Activated effector memory CD4-positive, alpha-beta T cell treated with Interleukin-2 at 50 U/mL for 16 hours (primary cell): ENCODE measurements at regions not wholly inside any gene's neighbourhood (a gene's known extent, or its start where the extent isn't known, plus 50 kb on each side); places are given as distances from the start of the nearest gene placed in this dataset.

ENCODE experiments used
- DNase-seq: peaks from one replicate; pipeline ENCODE4 v3.0.0-alpha.2; 2020

DNA sequence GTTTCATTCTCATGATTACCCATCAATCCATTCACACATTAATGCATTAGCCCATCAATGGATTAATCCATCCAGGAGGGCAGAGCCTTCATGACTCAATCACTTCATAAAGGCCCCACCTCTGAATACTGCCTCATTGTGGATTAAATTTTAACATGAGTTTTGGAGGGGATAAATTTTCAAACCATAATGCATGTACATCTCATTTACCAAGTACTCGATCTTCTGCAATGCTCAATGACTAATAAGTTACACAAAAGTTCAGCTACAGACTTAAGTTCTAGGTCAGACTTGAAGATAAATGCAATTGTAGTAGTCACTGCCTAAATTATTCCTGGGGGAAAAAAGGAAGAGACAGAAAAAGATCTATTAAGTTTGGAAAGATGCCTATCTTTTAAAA, 120.0 kb upstream of the OSR1 start:
- no peak for DNase-seq

DNA sequence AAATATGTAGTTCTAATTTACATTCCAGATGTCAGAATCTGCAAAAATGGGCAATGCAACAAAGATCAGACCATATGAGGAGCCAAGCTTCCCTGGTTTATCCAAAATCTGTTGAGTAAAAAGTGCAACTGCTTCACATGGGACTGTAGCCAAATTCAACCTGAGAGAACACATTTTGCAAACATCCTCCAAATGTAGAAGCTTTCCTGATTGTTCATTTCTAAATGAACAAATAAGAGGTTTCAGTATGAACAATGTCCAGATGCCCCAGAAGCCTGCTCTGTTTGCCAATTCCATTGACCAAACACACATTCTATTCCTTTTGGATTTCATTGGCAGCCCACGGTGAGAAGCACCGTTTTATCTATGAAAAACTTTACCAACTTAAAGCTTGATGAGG, 117.9 kb upstream of the OSR1 start:
- DNase-seq, result no peak

DNA sequence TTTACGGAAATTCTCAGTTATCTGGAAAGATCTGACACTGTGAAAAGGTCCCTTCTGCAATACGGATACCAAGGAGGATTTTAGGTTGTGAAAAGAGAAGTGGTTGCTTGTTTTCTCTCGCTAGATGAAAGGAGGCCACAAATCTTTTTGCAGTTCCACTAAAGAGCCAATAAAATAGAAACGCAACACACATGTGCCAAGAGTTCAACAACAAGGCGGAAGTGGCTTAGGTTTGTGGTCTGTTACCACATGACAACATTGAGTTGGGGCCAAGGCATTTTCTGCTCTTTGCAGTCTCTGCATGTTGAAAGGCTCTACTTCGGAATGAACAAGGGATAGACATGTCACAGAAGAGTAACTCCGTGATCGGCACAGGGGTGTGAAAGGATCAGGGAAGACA, 115.7 kb upstream of the OSR1 start:
- peak; percentile 21 for DNase-seq

DNA sequence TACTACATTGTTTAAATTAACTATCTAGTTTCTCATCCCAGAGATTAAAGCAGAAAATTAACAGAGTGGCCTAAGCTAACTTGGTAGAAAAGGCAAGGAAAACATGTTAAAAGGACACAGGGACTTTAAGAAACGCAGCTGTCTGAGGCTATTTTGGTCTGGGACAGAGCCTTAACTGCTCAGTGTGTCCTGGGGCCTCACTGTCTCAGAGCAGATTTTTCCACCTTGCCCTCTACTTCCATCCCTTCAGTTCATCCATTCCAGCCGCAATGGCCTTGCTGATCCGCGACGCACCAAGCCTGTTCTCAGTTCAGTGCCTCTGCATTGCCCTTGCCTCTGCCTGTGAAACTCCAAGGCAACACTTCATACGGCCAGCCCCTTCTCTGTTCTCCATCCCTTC, 114.9 kb upstream of the OSR1 start:
- DNase-seq, result no peak

DNA sequence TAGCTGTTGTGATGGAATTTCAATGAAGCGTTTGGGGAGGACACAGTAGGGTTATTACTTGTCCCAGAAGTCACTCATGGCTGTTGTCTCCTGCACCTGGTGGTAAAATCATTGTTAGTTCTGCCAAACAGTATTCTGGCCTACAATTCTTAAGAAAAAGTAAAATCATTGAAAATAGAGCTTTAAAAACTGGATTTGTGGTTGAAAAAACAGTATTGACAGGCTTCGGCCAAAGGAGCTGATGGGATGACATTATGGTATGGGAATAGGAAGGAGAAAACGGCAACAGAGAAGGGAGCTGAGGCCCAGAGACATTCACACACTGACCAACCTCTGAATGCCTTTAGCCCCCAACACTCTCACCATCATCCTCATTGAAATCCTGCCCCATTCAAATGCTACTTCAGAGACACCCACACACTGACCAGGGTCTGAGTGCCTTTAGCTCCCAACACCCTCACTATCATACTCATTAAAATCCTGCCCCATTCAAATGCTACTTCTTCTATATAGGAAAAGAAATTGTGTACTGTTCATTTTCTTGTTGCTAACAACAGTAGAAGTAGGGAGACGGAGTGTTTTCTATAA, 114.1 kb upstream of the OSR1 start:
- DNase-seq, result no peak

DNA sequence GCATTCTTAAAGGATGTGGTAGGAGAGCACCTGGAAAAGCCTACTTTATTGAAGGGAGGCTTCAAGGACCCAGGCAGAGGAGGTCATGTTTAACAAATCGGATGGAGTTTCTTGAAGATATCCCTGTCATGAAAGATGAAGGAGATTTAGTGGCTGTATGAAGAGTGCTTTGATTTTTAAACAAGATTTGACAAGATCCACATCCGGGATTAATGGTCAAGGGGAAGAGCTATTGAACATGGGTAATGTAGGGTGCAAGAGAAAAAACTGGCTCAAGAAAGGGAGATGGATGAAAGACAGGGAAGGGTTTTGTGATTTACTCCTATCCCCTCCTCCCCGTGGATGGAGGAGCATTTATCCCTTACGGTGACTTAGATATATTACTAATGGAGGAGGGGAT, 113.1 kb upstream of the OSR1 start:
- no peak for DNase-seq

DNA sequence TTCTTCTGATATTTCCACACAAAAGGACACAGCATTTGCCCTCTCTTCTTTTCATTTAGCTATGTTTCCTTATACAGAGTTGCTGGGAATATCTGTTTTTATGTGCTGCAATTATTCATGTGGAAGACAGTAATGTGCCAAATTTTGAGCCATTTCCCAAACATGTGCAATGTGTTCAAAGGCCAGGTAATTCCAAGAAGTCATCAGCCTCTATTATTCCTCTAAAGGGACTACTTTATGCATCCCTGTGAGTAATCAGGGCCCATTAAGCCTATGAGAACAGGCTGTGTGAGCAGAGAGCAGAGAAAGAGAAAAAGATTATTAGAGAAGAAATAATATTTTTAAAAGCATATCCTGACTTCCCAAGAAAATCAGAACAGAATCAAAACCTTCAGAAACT, 107.6 kb upstream of the OSR1 start:
- no peak for DNase-seq

DNA sequence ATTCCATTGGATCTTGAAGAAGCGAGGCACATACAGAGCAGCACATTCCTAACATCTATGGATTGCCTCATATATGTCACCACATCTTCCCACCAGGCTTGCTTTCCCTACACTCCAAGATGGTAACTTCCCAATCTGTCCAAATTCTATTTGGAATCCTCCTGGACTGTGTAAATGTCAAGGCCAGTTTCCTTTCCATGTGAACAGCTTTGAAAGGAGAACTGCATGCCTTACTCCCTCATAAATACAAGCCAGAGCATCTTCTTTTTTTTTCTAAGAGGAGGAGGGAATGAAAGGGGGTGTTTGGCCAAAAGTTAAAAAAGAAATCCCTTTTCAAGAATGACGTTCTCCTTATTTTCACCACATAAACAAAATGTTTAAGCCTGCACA, 103.8 kb upstream of the OSR1 start:
- DNase-seq, result no peak

DNA sequence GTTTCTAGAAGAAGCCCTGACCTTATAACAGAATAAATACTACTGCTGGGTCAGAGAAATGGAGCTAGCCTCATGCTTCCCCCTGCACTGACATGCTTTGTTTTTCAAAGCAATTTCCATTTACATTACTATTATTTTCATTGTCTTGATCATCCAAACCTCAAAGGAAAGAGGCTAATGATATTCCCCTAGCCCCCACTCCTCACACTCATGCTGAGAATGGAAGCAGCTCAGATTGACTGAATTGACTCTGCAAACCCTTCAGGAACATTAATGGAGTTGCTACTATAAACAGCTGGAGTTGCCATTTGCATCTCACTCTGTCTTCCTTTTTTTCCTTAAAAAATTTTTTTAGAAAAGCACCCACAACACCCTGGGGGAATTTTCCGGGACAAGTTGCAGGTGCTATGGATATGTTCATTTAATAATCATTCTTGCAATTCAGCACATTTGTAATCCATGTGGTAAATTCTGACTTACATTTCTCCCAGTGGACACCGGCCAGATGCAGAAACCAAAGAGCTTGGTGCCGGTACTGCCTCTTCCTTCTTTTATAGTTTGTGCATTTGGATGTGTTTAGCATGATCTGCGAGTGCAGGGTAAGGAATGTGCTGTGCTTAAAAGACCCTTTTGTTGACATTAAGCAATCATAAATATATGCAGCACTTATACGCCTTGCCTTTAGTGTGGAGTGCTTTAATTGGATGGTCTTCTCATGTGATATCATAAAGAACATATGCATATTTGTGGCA, 103.3 kb upstream of the OSR1 start:
- DNase-seq, result no peak

DNA sequence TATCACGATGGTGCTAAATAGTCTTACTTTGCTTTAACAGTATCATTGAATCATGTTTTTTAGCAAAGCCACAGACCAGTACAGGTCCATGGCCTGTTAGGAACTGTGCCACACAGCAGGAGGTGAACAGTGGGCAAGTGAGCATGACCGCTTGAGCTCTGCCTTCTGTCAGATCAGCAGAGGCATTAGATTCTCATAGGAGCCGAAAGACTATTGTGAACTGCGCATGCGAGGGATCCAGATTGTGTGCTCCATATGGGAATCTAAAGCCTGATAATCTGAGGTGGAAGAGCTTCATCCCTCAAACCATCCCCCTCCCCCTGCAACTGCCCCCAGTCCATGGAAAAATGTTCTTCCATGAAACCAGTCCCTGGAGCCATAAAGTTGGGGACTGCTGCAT, 102.3 kb upstream of the OSR1 start:
- DNase-seq, result no peak

DNA sequence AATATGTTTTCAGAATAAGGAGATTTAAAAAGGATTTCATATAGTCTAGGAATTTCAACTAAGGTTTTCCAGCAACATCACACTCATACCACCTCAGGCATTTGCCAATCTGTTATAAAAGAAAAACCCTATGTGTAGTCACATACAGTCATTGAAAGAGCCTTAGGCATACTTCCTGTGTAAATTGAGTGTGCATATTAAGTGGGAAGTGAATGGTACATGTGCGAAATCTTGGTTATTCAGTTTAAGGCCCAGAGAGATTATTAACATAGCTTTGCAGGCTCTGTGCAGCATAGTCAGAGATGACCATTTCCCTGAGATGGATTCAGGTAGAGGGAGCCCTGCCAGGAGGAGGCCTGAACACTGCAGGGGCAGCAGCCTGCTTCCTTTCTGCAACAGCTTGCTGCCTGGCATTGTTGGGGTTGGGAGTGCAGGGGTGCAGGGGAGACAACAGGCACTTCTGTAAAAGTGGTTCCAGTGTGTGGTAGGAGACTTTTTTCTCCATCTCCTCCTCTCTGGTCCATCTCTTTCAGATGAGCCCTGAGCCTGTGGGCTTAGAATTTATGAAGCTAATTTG, 100.1 kb upstream of the OSR1 start:
- DNase-seq, result no peak

DNA sequence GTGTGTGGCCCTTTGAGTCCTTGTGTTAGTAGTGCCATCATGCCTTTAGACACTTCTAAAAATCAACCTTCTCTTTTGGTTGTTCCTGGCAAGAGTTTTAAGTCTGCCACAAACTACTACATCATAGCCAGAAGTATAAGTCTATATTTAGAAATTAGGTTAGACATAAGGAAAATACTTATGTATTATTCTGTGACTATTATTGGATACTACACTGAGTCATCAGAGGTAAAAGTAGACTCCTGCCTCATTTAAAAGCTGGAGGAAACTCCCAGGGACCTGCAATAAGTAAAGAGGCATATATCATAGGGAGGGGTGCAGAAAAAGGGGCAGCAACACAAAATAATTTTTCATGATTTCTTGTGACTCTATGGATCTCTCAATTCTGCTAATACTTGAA, 99.4 kb upstream of the OSR1 start:
- no peak for DNase-seq

DNA sequence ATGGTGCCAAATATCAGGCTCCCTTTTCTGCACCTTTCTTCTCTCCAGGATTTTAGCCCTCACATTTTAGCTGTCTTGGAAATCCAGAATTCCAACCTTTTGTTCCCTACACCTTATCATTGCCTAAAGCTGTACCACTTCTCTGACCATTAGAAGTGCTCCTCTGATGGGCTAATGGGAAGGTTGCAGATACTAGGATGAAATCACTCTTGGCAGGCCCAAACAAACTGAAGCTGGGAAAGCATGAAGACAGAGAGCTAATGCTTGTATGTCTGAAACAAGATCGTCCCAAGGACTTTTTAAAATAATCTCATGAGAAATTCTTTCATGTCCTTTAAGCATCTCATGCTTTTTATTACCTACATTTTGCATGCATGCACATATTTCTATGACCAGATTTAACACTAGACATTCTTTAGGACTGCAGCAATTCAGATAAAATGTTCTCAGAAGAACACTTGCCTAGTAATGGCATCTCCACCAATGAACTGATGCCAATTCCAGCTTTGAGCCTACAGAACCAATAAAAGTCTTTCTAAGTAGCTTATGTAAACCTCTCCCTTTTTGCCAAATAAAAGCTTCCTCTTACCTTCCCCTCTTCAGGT, 98.4 kb upstream of the OSR1 start:
- no peak for DNase-seq

DNA sequence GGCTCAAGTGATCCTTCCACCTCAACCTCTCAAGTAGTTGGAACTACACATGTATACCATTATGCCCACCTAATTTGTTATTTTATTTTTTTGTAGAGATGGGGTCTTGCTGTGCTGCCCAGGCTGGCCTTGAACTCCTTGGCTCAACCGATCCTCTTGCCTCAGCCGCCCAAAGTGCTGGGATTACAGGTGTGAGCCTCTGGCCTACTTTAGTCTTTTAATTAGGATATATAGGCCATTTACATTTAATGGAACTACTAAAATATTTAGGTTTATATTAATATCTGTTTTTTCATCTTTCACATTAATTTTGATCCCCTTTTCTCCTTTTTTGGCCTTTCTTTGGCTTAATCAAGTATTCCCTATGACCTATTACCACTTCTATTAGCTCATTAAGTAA, 95.7 kb upstream of the OSR1 start:
- DNase-seq, result no peak

DNA sequence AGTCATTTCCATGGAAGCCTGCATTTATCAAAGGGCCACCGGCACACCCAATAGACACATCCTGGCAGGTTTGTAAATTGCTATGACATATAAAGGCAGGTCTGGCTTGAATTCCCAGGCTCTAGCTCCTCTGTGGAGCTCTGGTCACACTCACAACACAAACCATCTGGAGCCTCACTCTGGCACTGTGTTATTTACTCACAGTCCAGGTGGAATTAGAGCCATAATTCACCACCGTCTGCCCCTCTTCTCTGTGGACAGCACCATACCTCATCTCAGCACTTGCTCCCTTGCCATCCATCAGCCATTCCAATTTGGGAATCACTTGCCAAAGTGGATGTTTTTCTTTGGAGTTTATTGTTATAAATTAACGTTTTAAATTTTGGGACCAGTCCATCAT, 84.3 kb upstream of the OSR1 start:
- DNase-seq, result no peak

DNA sequence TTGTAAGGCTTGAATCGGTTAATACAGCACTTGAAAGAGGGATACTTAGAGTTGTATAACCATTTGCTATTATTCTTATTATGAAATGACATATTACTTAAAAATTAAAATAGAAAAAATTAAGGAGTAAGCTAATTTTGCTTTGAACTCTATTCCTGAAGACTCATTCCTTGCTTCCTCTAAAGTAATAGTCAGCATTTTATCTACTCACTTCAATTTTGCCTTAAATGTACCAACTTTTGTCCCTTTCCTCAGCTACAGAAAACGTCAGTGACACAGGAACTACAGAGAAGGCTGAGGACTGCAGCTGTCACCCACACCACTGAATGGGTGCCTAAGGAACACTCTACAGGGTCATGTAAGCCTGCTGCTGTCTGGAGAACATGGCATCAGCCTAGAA, 80.7 kb upstream of the OSR1 start:
- no peak for DNase-seq

DNA sequence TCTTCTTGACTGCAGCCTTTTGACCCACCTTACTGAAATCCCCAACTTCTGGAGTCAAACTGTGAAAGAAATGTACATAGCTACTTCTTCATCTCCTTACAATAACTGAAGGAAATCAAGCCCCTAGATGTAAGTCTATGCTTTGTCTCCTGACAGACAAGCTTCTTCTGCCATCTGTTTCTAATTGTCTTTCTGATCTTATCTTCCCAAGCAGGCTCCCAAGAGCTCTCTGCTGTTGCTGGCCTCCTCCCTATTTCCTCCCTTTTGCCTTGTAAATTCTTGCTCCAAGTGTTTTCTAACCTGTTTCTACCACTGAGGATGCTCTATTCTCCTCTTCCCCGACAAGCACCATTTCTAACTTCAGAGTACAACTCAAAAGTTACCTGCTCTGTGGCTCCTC, 77.4 kb upstream of the OSR1 start:
- DNase-seq, result no peak

DNA sequence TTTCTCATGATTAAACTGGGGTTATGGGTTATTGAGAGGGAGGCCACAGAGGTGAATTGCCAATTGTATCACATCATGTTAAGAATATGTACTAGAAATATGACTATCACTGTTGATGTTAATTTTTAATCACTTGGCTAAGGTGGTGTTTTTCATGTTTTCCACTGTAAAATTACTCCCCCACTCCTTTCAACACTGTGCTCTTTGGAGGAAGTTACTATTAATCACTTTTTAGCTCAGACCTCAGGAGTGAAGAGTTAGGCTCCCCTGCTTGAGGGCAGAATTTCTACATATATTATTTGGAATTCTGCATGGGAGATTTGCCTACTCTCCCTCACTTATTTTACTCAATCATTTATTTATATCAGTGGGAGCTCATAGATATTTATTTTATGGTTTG, 76.0 kb upstream of the OSR1 start:
- DNase-seq, result no peak

DNA sequence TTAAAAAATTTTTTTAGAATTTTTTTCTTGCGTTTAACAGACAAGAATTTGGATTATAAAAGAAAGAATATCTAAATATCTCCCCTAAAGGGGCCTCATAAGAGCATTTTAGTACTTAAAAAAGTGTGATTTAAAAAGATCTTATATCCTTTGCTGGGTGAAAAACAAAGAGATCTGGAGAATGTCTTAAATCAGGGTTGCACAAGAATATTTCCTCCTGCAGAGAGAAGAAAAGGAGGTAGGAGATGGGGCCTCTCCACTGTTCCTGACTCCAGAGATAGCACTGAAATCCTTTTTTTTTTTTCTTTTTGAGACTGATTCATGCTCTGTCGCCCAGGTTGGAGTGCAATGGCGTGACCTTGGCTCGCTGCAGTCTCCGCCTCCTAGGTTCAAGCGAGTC, 68.5 kb upstream of the OSR1 start:
- no peak for DNase-seq

DNA sequence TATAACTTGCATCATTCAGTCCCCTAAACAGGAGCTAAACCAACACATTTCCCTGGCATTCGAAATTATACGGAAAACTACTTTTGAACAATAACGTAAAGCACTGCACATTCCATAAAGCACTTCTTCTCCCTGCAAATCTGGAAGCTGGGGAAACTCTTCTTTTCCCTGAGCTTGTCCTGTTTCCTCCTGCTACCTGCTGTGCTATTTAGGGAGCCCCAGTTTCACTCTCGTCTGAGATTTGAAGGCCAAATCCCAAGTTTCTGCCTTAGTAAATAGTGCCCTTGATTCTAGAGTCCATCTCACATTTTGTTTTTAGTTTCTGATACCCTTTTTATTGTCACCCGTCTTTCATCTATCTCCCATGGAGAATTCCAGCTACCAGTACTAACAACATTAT, 67.7 kb upstream of the OSR1 start:
- DNase-seq, result no peak

DNA sequence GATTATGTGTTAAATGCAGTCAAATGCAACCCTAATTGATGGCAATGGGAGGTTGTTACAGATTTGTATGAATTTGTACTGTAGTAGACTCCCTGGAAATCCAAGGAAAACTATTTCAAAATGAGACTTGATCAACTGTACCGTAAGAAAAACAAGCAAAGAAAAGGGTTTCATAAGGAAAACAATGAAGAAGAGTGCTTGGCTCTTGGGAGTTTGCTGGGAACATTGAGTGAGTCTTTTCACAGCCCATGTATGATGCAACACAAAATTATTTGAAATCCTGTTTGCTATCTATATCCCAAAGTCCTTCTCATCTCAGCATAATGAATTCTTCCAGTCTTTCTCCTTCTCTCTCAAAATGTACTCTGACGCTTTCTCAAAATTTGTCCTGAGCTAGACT, 67.0 kb upstream of the OSR1 start:
- no peak for DNase-seq

DNA sequence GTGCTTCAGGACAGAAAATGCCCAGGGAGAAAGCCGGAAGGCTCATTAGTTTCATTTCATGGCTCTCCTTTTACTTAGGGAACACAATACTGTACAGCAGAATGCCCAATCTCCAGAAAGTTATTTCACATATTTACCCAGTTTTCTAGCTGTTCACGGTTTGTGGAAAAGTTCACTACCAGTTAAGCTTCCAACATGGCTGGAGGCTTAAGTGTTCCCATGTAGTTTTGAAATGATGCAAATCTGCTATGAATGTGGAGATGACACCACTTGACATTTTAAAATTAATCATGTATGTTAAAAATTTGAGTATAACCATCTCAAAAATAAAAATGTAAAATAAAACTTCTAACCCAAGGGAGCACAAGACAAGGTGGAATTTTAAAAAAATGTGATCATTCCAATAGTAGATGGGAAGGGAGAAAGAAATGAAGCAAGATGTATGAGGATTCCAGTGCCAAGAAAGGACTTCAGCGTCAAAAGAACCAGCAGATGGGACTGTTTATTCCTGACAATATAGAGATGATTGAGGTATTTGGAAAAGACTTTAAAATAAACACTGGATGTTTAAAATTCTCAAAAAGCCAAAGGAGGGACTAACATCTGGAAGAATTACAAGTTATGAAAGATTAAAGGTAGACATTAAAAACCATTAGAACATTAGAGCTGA, 60.9 kb upstream of the OSR1 start:
- DNase-seq, result no peak

DNA sequence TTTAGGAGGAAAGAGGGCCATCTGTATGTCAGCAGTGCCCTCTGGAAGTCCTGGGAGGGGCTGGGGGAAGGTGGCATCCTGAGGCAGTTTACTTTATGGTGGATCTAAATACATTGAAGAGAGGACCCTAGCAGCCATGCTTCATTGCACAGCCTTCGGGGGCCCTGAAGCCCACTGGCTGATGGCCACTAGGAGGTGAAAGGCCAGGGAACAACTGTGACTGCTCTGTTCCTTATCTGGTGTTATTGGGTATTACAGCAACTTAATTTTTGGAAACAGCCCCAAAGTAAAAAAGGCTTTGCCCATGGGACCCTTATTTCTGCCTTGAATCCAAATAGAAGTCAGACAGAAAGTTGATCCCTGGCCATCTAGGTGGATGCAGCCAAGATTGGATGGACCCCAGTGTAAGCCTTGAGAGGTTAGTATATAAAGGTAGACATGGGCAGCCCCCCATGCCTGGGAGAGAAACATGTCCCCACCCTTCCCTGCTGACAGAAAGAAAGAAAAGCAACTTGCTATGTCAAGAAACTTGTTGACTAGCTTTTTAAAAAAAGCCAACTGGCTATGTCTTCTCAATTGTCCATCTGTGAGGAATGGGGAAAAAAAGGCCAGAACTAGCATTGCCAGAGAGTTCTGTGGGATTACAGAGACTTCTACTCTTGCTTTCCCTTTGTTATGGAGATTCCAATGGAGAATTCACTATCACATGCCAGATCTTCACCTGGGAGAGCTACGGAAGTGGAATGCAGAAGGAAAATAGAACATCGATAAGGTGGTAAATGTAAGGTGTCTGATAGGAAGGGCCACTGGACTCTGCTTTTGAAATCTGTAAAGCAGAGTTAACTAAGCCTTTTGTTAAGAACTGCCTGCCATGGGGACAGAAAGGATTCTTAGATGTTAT, 58.6 kb upstream of the OSR1 start:
- DNase-seq, result no peak
